SK-N-SH (cell line): ENCODE measurements at regions not wholly inside any gene's neighbourhood (a gene's known extent, or its start where the extent isn't known, plus 50 kb on each side); places are given as distances from the start of the nearest gene placed in this dataset.

Experiments used
- CHD2 ChIP-seq: fragments of 150-350 bp; IDR thresholded peaks from 2 replicates; pipeline ENCODE4 v1.6.1; 2018; ENCODE audit warnings: low read length; ENCODE audit not compliant: partially characterized antibody
- CTCF ChIP-seq: fragments of 200-600 bp; sonication (generic); IDR thresholded peaks from 2 replicates; pipeline ENCODE4 v1.6.1; 2017; ENCODE audit warnings: antibody characterized with exemption, mild to moderate bottlenecking, moderate library complexity
- FOXJ3 ChIP-seq: sonication (generic); formaldehyde crosslinking; IDR thresholded peaks from 2 replicates; pipeline ENCODE4 v1.5.1; 2020; ENCODE audit warnings: mild to moderate bottlenecking, missing genetic modification reagents
- NFIC ChIP-seq: IDR thresholded peaks from 2 replicates; pipeline ENCODE4 v1.4.0; 2012; ENCODE audit warnings: borderline replicate concordance
- POLR2AphosphoS5 ChIP-seq: IDR thresholded peaks from 2 replicates; pipeline ENCODE4 v1.6.1; 2012; ENCODE audit warnings: low read depth, low read length
- RCOR1 ChIP-seq: fragments of 150-350 bp; IDR thresholded peaks from 2 replicates; pipeline ENCODE4 v1.6.1; 2017; ENCODE audit warnings: antibody characterized with exemption, low read length

DNA sequence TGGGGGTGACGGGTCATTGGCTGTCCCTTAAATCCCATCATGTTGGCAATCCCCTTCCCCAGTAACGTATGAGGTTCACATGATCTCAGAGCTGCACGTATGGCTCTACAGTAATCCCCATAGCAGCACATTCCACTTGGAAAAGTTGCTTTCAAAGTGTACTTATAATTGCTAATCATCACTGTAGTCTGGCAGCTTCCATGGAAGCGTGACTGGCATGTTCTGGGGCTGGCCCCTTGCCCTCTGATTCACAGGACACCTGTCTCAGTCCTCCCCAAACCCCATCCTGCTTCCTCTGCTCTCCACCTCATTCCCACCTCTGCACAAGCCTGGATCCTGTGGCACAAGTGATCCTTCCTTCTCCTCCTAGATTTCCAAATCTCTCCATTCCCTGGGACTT is 102.2 kb downstream of the TSEN15 start:
- TF ChIP-seq FOXJ3 (CRISPR knock-in tag) (no peak), CTCF (no peak), NFIC (no peak), RCOR1 (no peak), POLR2AphosphoS5 (no peak), CHD2 (no peak)
